Fibroblast of villous mesenchyme (primary cell): ENCODE measurements at regions not wholly inside any gene's neighbourhood (a gene's known extent, or its start where the extent isn't known, plus 50 kb on each side); places are given as distances from the start of the nearest gene placed in this dataset.

Experiments
- DNase-seq: peaks from one replicate; pipeline ENCODE4 v3.0.0-alpha.2; 2010; ENCODE audit warnings: low read depth
- H3K4me3 ChIP-seq: 2 replicates; pipeline ENCODE4 v1.5.1; 2011; ENCODE audit warnings: low read depth, mild to moderate bottlenecking, low read length
- TF ChIP-seq, protein P1 (sequence below): IDR thresholded peaks from 2 replicates; pipeline ENCODE4 v1.5.1; 2012; ENCODE audit warnings: low read depth, mild to moderate bottlenecking, low read length; ENCODE audit not compliant: insufficient read depth

DNA sequence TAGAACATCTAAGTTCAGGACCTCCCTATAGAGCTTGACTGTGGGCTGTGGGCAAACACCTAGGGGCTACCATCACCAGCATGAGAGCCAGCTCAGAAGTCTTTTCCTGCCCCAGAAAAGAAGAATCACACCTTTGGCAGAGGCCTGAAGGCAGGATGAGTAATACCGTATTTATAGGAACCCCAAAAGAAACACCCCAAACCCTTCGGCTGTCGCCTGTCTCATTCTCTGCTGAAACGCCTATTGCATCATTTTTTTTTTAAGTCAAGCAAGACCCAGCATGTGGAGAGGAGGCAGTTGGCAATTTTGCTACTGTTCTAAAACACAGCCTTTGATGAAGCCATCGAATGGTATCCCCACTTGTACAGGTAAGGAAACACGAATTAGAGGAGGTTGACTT, 436.4 kb downstream of the TFAP2A start:
- TF ChIP-seq, protein P1, sequence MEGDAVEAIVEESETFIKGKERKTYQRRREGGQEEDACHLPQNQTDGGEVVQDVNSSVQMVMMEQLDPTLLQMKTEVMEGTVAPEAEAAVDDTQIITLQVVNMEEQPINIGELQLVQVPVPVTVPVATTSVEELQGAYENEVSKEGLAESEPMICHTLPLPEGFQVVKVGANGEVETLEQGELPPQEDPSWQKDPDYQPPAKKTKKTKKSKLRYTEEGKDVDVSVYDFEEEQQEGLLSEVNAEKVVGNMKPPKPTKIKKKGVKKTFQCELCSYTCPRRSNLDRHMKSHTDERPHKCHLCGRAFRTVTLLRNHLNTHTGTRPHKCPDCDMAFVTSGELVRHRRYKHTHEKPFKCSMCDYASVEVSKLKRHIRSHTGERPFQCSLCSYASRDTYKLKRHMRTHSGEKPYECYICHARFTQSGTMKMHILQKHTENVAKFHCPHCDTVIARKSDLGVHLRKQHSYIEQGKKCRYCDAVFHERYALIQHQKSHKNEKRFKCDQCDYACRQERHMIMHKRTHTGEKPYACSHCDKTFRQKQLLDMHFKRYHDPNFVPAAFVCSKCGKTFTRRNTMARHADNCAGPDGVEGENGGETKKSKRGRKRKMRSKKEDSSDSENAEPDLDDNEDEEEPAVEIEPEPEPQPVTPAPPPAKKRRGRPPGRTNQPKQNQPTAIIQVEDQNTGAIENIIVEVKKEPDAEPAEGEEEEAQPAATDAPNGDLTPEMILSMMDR = no peak
- DNase-seq = no peak
- H3K4me3 ChIP-seq = no peak overlapping the region

DNA sequence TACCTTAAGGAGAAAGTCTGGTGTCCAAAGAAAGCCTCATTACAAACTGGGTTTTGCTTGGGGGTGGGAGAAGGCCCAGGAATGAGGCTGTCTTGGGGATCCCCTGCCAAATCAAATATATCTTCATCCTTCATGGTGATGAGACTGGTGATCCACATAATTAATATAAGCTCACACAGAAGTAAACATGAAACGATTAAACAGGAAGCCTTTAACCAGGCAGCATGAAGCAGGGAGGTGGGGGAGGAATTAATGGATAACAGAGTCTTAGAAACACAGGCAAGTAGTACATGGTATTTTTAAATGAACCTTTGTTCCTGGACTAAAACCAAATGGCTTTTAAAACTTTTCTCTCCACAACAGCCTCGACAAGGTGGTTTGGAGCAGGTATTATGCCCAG, 437.5 kb downstream of the TFAP2A start:
- no peak for DNase-seq
- H3K4me3 ChIP-seq = no peak overlapping the region
- TF ChIP-seq, protein P1 = no peak

DNA sequence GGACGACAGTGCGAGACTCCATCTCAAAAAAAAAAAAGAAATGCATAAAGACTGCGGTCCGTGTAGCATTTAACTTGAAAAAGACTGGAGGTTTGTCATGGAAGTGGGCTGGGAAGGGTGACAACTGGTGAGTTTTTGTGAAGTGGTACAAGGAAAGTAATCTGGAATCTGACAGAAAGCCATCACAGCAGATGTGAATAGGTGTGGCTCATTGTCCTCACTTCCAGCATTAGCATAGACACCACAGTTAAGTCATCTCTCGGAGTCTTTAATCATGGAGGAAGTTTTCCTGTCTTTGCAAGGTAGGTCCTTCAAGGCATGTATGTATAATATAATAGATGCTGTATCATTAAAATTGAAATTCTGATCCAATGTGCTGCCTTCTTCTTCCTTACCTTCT, 453.2 kb downstream of the TFAP2A start:
- H3K4me3 ChIP-seq = no peak overlapping the region
- DNase-seq = no peak
- TF ChIP-seq, protein P1 = no peak

DNA sequence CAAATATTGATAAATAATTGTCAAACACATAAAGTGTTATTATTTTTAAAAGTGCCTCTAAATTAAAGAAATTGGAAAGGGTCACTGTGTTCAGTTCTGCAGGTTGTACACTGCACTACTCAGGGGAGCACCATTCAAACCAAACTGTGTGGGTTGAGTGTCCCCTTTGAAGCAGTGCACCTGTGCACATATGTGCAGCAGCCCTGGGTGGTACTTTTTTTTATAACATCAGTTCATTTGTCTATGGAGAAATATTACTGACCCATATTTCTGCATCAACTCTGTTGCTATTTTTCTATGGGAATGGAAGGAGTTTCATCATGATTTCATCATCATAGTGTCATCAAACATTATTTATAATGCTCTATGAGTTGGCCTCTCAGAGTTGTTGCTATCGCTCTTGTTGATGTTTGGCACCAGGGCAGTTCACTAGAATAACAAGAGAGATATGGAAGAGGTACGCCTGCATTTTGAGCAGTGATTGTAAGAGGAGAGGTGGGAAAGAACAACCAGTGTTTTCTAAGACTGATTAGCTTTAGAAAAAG, 457.6 kb downstream of the TFAP2A start:
- no peak overlapping the region for H3K4me3 ChIP-seq
- TF ChIP-seq, protein P1 = no peak
- no peak for DNase-seq

DNA sequence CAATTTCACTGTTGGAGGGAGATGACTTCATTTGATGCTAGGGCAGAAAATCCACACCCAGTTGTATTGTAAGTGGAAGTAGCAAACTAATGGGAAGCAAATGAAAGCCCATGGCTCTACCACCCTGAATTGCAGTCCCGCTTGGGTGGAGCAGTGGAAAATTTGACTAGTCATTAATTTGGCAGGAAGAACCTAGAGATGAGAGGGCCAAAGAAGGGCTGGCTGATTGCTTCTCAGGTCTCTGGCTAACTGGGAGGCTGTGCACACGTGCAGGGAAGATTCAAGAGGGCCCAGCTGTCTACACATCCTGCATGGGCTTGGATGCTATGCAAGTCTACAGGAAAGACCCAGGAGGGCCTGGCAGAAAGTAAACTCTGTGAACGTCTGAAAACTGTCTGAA, 466.2 kb downstream of the TFAP2A start:
- no peak overlapping the region for H3K4me3 ChIP-seq
- TF ChIP-seq, protein P1 = no peak
- no peak for DNase-seq

DNA sequence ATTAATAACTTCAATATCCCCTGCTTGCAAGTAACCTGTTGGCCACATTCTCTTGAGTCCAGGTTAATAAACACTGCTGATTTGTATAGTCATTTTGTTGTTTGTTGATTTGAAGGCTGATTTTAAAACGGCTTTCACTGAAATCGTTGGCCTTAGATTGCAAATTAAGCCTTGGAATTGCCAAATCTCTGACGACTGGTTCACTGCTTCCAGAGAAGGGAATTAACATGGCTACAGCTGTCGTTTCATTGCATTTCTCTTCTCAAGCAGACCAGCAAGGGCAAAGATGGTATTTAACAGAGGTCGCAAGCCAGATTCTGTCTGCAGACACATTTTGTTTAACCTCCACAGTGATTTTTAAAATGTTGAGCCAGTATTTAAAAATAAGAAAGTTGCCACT, 470.9 kb downstream of the TFAP2A start:
- no peak for DNase-seq
- H3K4me3 ChIP-seq = no peak overlapping the region
- TF ChIP-seq, protein P1 = no peak

DNA sequence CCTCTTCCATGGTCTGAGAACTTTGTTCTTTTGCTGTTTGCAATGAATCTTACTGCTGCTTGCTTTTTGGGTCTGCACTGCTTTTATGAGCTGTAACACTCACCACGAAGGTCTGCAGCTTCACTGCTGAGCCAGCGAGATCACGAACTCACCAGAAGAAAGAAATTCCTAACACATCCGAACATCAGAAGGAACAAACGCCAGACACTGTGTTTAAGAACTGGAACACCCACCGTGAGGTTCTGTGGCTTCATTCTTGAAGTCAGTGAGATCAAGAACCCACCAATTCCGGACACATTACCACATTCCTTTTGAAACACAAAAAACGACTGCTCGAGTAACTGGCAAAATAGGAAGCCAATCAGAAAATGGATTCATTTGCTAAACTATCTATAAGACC, 471.8 kb downstream of the TFAP2A start:
- no peak overlapping the region for H3K4me3 ChIP-seq
- DNase-seq = no peak
- TF ChIP-seq, protein P1 = no peak
